ENCODE measurements at regions not wholly inside any gene's neighbourhood (a gene's known extent, or its start where the extent isn't known, plus 50 kb on each side); places are given as distances from the start of the nearest gene placed in this dataset.

DNA sequence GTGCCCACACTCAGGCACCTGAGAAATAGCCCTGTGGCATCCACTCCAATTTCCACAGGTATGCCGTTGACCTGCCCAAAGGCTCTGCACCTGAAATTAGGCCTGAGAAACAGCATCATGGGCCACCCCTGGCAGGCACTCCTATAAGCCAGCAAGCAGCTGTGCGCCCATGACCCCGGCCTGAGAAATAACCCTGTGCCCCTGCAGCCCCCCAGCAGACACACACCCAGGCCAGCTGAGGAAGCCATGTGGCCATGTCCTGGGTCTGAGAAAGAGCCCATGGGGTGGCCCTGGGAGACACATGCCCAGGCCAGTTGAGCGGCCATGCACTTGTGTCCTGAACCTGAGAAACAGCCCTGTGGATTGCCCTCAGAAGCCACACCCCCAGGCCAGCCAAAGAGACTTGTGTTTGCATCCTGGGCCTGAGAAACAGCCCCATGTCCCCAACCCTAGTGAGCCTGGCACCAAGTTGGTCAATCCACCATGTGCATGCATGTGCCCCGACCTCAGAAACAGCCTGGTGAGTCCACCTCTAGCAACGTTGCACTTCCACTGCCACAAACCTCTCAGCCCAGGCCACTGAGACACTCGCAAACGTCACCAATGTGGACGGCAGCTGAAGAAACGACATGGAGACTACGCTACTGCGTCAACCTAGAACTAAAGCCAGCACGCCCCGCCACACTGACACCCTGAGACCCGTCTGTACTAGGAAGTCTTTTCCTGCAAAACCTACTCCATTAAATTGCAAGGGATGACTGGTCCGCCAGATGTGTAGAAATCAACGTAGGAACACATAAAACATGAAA, 411.9 kb downstream of the TMEM121 start:
- FAIRE-seq = no peak
- H4K91ac ChIP-seq (replicated peaks; ENCODE audit: insufficient read length, low read length) = no peak overlapping the region
- H2BK5ac ChIP-seq (ENCODE audit: low read depth, low read length) = no peak overlapping the region
- no peak overlapping the region for H2BK12ac ChIP-seq (ENCODE audit: low read depth, low read length)
- no peaks in the 10 kb centered on the region for H3K79me1 ChIP-seq (ENCODE audit: low read depth, low read length)
- no peak overlapping the region for H4K8ac ChIP-seq (ENCODE audit: extremely low read depth, insufficient read depth, low read length)
- no peak for DNase-seq (ENCODE audit: low read depth in 1 of 2, low spot score in 2 of 2)
- no peak overlapping the region for H3K9ac ChIP-seq (replicated peaks in 1 of 4; ENCODE audit: extremely low read depth in 1 of 4, low read depth in 3 of 4, low read length in 3 of 4)
- H3K23me2 ChIP-seq (ENCODE audit: low read depth, low read length) = no peaks in the 10 kb centered on the region
- no peak overlapping the region for H3K4ac ChIP-seq (replicated peaks; ENCODE audit: insufficient read length, low read depth, low read length)
- H3K4me2 ChIP-seq (ENCODE audit: insufficient read depth in 1 of 2, low read depth in 2 of 2, low read length in 2 of 2) = no peak overlapping the region
- H3K18ac ChIP-seq (ENCODE audit: extremely low read depth, low read length) = no peak overlapping the region
- H4K20me1 ChIP-seq (replicated peaks in 1 of 2; ENCODE audit: control insufficient read depth in 1 of 2, insufficient read depth in 2 of 2, low read length in 2 of 2) = no peaks in the 10 kb centered on the region
- H2BK15ac ChIP-seq (ENCODE audit: low read length) = no peak overlapping the region
- H3K9me3 ChIP-seq (ENCODE audit: insufficient read depth in 2 of 2, low read depth in 1 of 2, low read length in 1 of 2) = peaks cover 63 to 83% of the 10 kb centered on the region in 2 experiments
- WGBS, 2 experiments (ENCODE audit: extremely low coverage in 1 of 2, insufficient coverage in 1 of 2, insufficient read length in 1 of 2, insufficient replicate concordance in 2 of 2, low coverage in 1 of 2, low lambda C conversion rate in 2 of 2, missing lambda C conversion rate in 1 of 2) = 90% methylated on average over 17 of the region's 17 CpGs; no CpG with 5 or more reads in 1 of the 2 experiments
- no peak overlapping the region for H2BK120ac ChIP-seq (replicated peaks; ENCODE audit: low read depth, low read length)
- H3K36me3 ChIP-seq (ENCODE audit: control insufficient read depth in 2 of 4, insufficient read depth in 4 of 4, low read length in 3 of 4) = no peaks in the 10 kb centered on the region
- no peak overlapping the region for H3K14ac ChIP-seq (ENCODE audit: insufficient read length)
- CTCF ChIA-PET (ENCODE audit: partially characterized antibody) = no interaction called here
- H3K56ac ChIP-seq (replicated peaks; ENCODE audit: insufficient read length, low read depth, low read length) = no peak overlapping the region
- H4K5ac ChIP-seq (ENCODE audit: insufficient read length, low read depth, low read length) = no peak overlapping the region
- POLR2A ChIA-PET (ENCODE audit: partially characterized antibody) = no interaction called here
- no peak overlapping the region for H3K4me3 ChIP-seq (ENCODE audit: extremely low read depth in 1 of 4, insufficient read depth in 2 of 4, low read depth in 3 of 4, low read length in 4 of 4)
- no peak overlapping the region for H2BK20ac ChIP-seq (ENCODE audit: low read length)
- H3K23ac ChIP-seq (ENCODE audit: insufficient read length) = no peak overlapping the region
- no peak overlapping the region for H2AFZ ChIP-seq (ENCODE audit: low read length)
- H2AK5ac ChIP-seq (ENCODE audit: low read depth, low read length) = no peak overlapping the region
- H3K27me3 ChIP-seq (replicated peaks in 1 of 4; ENCODE audit: control insufficient read depth in 3 of 4, extremely low read depth in 1 of 4, insufficient read depth in 3 of 4, low read length in 3 of 4) = no peaks in the 10 kb centered on the region
- no peak overlapping the region for H3K27ac ChIP-seq (ENCODE audit: low read depth, low read length)
- H3K79me2 ChIP-seq (ENCODE audit: control insufficient read depth in 1 of 2, insufficient read depth in 2 of 2, low read length in 2 of 2) = no peaks in the 10 kb centered on the region
- H3K4me1 ChIP-seq (replicated peaks in 1 of 4; ENCODE audit: control insufficient read depth in 3 of 4, insufficient read depth in 4 of 4, low read length in 3 of 4) = no peaks in the 10 kb centered on the region
- TF ChIP-seq SP2 (IDR thresholded peaks at IDR 0.05; ENCODE audit: low read length) = no peak
- TF ChIP-seq PHF8 (conservative IDR thresholded peaks at IDR 0.05; ENCODE audit: low read depth, low read length) = no peak
- TF ChIP-seq TBP (IDR thresholded peaks at IDR 0.05; ENCODE audit: low read depth, low read length) = no peak
- TF ChIP-seq SRF (IDR thresholded peaks at IDR 0.05; ENCODE audit: low read depth, low read length) = no peak
- no peak for TF ChIP-seq POLR2A (IDR thresholded peaks at IDR 0.05; ENCODE audit: control extremely low read depth in 1 of 2, low read depth in 2 of 2, low read length in 2 of 2)
- TF ChIP-seq ZNF274 (IDR thresholded peaks at IDR 0.05; ENCODE audit: borderline replicate concordance, extremely low read depth, low read length) = no peak
- TF ChIP-seq NANOG (IDR thresholded peaks at IDR 0.05; ENCODE audit: insufficient read depth, low read depth, low read length, poor library complexity, severe bottlenecking) = no peak
- TF ChIP-seq JUN (IDR thresholded peaks at IDR 0.05; ENCODE audit: low read depth, low read length) = no peak
- no peak for TF ChIP-seq BCL11A (IDR thresholded peaks at IDR 0.05; ENCODE audit: low read depth in 2 of 2, low read length in 2 of 2)
- no peak for TF ChIP-seq JUND (IDR thresholded peaks at IDR 0.05; ENCODE audit: low read length)
- TF ChIP-seq RBBP5 (IDR thresholded peaks at IDR 0.05; ENCODE audit: borderline replicate concordance, low read depth, low read length) = no peak

Data from H1 (cell line).